ENCODE measurements at regions not wholly inside any gene's neighbourhood (a gene's known extent, or its start where the extent isn't known, plus 50 kb on each side); places are given as distances from the start of the nearest gene placed in this dataset.

GRCh38 chr20:51266353-51266752 is 243.4 kb upstream of the KCNG1 start:
- POLR2A ChIA-PET: no interaction called here
- intact Hi-C loops (cut with micrococcal nuclease) (no loop called here), dilution Hi-C loops (cut with MboI; ENCODE audit: extremely low pct_ligation_motif_present, low sequenced_read_pairs) (no loop called here)
- H3K9ac ChIP-seq (replicated peaks; ENCODE audit: extremely low read depth, insufficient read depth, low read length): no peak overlapping the region
- BruUV-seq (replicated peaks): no TSS peak
- H3K4me3 ChIP-seq (replicated peaks in 1 of 3; ENCODE audit: insufficient read depth in 1 of 3, low read depth in 1 of 3, low read length in 3 of 3): no peak overlapping the region
- no peaks in the 10 kb centered on the region for H3K4me1 ChIP-seq (ENCODE audit: control insufficient read depth, extremely low read depth, insufficient read depth, low read length)
- FAIRE-seq (no peak), DNase-seq (ENCODE audit: low read depth, low spot score) (no peak)
- H3K36me3 ChIP-seq (ENCODE audit: control insufficient read depth in 2 of 2, extremely low read depth in 1 of 2, insufficient read depth in 2 of 2, low read length in 2 of 2): no peaks in the 10 kb centered on the region
- no peaks in the 10 kb centered on the region for H4K20me1 ChIP-seq (replicated peaks; ENCODE audit: control insufficient read depth, extremely low read depth, insufficient read depth, low read length)
- no peaks in the 10 kb centered on the region for H3K79me2 ChIP-seq (ENCODE audit: control insufficient read depth, insufficient read depth, low read length)
- CTCF ChIA-PET: interaction anchor here (0.6 to 1.3 kb wide), 2 partner anchors 80 to 279 kb away, joined by 3 to 5 read pairs; no protein-coding TSS in a partner anchor
- H2AFZ ChIP-seq (ENCODE audit: low read depth, low read length): no peak overlapping the region
- H3K9me1 ChIP-seq (replicated peaks; ENCODE audit: control insufficient read depth, extremely low read depth, insufficient read depth, low read length): no peaks in the 10 kb centered on the region
- H3K9me3 ChIP-seq (replicated peaks; ENCODE audit: control insufficient read depth, insufficient read depth, low read length): no peaks in the 10 kb centered on the region
- H3K27me3 ChIP-seq (ENCODE audit: control insufficient read depth in 2 of 2, insufficient read depth in 2 of 2, low read length in 2 of 2): peaks cover 2 to 8% of the 10 kb centered on the region in 2 experiments
- TF ChIP-seq, protein P1, sequence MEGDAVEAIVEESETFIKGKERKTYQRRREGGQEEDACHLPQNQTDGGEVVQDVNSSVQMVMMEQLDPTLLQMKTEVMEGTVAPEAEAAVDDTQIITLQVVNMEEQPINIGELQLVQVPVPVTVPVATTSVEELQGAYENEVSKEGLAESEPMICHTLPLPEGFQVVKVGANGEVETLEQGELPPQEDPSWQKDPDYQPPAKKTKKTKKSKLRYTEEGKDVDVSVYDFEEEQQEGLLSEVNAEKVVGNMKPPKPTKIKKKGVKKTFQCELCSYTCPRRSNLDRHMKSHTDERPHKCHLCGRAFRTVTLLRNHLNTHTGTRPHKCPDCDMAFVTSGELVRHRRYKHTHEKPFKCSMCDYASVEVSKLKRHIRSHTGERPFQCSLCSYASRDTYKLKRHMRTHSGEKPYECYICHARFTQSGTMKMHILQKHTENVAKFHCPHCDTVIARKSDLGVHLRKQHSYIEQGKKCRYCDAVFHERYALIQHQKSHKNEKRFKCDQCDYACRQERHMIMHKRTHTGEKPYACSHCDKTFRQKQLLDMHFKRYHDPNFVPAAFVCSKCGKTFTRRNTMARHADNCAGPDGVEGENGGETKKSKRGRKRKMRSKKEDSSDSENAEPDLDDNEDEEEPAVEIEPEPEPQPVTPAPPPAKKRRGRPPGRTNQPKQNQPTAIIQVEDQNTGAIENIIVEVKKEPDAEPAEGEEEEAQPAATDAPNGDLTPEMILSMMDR (IDR thresholded peaks at IDR 0.05; ENCODE audit: extremely low read depth in 1 of 2, insufficient read depth in 1 of 2, low read depth in 1 of 2, low read length in 2 of 2): no peak
- no peak for TF ChIP-seq EZH2 (IDR thresholded peaks at IDR 0.05; ENCODE audit: borderline replicate concordance, low read depth, low read length, severe bottlenecking)
- TF ChIP-seq MYC (IDR thresholded peaks at IDR 0.05; ENCODE audit: low read depth, low read length): no peak
- TF ChIP-seq GATA2 (IDR thresholded peaks at IDR 0.05; ENCODE audit: insufficient read depth, insufficient read length, low read depth, low read length): no peak
- TF ChIP-seq MAX (IDR thresholded peaks at IDR 0.05; ENCODE audit: insufficient read depth, insufficient read length): no peak
- no peak for TF ChIP-seq FOS (IDR thresholded peaks at IDR 0.05; ENCODE audit: borderline replicate concordance, insufficient read depth, low read length)
- no peak for TF ChIP-seq POLR2AphosphoS5 (IDR thresholded peaks at IDR 0.05; ENCODE audit: insufficient read depth, low read depth, low read length)
- TF ChIP-seq POLR2A (IDR thresholded peaks at IDR 0.05; ENCODE audit: low read depth, low read length): no peak
- no peak for TF ChIP-seq JUN (IDR thresholded peaks at IDR 0.05; ENCODE audit: borderline replicate concordance, insufficient read depth, insufficient read length, low read depth)
- no peak overlapping the region for H3K27ac ChIP-seq (ENCODE audit: insufficient read depth, low read depth, low read length)
- no peak overlapping the region for H3K4me2 ChIP-seq (ENCODE audit: insufficient read depth, low read length)
